GM12891 (cell line): ENCODE measurements at regions not wholly inside any gene's neighbourhood (a gene's known extent, or its start where the extent isn't known, plus 50 kb on each side); places are given as distances from the start of the nearest gene placed in this dataset.

ENCODE experiments used
- POLR2A ChIP-seq: IDR thresholded peaks from 2 replicates; pipeline ENCODE4 v1.6.1; 2011; ENCODE audit warnings: low read depth, low read length, control low read depth
- POLR2AphosphoS5 ChIP-seq: IDR thresholded peaks from 2 replicates; pipeline ENCODE4 v1.6.1; 2011; ENCODE audit warnings: low read depth, low read length, control low read depth

DNA sequence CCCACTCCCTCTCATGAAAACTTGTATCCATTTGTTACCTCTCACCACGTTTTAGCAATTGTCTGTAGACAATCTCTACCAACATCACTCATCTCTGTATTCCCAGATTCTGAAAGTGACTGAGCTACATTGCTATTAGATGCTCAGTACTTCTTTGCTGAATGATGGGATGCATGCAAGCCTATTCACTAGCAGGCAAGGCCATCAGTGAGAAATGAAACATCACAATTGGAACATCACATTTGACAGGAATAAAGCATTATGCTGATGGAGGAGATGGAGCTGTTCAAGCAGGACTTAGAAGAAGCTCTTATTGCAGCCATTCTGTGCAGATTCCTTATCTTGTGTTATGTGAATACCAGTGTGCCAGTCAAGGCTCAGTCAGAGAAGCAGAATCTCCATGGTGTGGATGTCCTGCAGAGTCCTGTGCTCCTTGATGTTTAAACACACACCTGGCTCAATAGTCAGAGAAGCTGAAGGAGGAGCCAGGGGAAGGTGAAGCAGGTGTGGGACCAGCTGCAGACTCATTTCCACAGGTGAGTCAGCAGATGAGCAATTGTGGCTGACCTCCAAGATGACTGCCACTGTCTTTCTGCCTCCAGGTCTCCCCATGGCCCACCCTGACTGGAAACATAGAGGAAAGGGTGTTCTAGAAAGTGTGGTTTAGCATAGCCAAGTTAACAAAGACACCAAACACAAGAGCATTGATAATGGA is 965.5 kb downstream of the GRID1 start:
- TF ChIP-seq POLR2A (no peak), POLR2AphosphoS5 (no peak)
